Body of pancreas (tissue), 4 donors: ENCODE measurements at regions not wholly inside any gene's neighbourhood (a gene's known extent, or its start where the extent isn't known, plus 50 kb on each side); places are given as distances from the start of the nearest gene placed in this dataset.

Experiments used
- CTCF ChIP-seq, 7 experiments: fragments of 450-650 bp in 4 of 7; fragments of 200-600 bp in 3 of 7; sonication (generic) in 3 of 7; IDR thresholded peaks; one replicate each; pipeline ENCODE4 v1.5.1; 2016 to 2019; ENCODE audit warnings: antibody characterized with exemption in 7 of 7
- POLR2A ChIP-seq, 3 donors: fragments of 450-650 bp; IDR thresholded peaks; one replicate each; pipeline ENCODE4 v1.6.1; 2016; ENCODE audit warnings: antibody characterized with exemption in 3 of 3, mild to moderate bottlenecking in 2 of 3

GRCh38 chr4:14681330-14681729 lies 321.0 kb upstream of the CPEB2 start:
- TF ChIP-seq CTCF (IDR thresholded peaks at IDR 0.05) (no peak), POLR2A (IDR thresholded peaks at IDR 0.05) (no peak)
